SH-SY5Y (cell line): ENCODE measurements at regions not wholly inside any gene's neighbourhood (a gene's known extent, or its start where the extent isn't known, plus 50 kb on each side); places are given as distances from the start of the nearest gene placed in this dataset.

Experiments
- GATA2 ChIP-seq: IDR thresholded peaks from 2 replicates; pipeline ENCODE4 v1.6.1; 2011; ENCODE audit warnings: mild to moderate bottlenecking, low read depth, low read length
- GATA3 ChIP-seq: IDR thresholded peaks from 2 replicates; pipeline ENCODE4 v1.6.1; 2011; ENCODE audit warnings: low read depth, mild to moderate bottlenecking, low read length, moderate library complexity

GRCh38 chr9:106076711-106077110 lies 382.4 kb downstream of the TMEM38B start:
- no peak for TF ChIP-seq GATA2
- no peak for TF ChIP-seq GATA3
